Thoracic aorta (tissue), 2 donors: ENCODE measurements at regions not wholly inside any gene's neighbourhood (a gene's known extent, or its start where the extent isn't known, plus 50 kb on each side); places are given as distances from the start of the nearest gene placed in this dataset.

Source experiments
- ATAC-seq: fragments of 150-250 bp; one replicate; pipeline ENCODE4 v1.8.0; 2017; ENCODE audit warnings: low read depth; ENCODE audit not compliant: insufficient number of reproducible peaks, low FRiP score
- DNase-seq: peaks from one replicate; pipeline ENCODE4 v3.0.0-alpha.2; 2020; ENCODE audit warnings: low spot score
- H3K27ac ChIP-seq, 2 donors: fragments of 200-600 bp; sonication (generic); 1 replicate in 1 of 2; 2 replicates in 1 of 2; pipeline ENCODE4 v1.5.1; 2016; ENCODE audit warnings: mild to moderate bottlenecking in 2 of 2, moderate library complexity in 2 of 2
- H3K27me3 ChIP-seq: fragments of 200-600 bp; sonication (generic); replicated peaks from 2 replicates; pipeline ENCODE4 v1.6.0; 2016; ENCODE audit warnings: mild to moderate bottlenecking; ENCODE audit not compliant: insufficient read depth
- H3K36me3 ChIP-seq: fragments of 200-600 bp; sonication (generic); one replicate; pipeline ENCODE4 v1.5.1; 2016
- H3K4me1 ChIP-seq, 2 donors: fragments of 200-600 bp; sonication (generic); 1 replicate in 1 of 2; 2 replicates in 1 of 2; pipeline versions ENCODE4 v1.5.1 to v1.6.0; 2016; ENCODE audit warnings: low read depth in 2 of 2, mild to moderate bottlenecking in 1 of 2; ENCODE audit not compliant: control insufficient read depth in 1 of 2
- H3K4me3 ChIP-seq: fragments of 200-600 bp; sonication (generic); 2 replicates; pipeline ENCODE4 v1.5.1; 2016; ENCODE audit warnings: mild to moderate bottlenecking
- H3K9me3 ChIP-seq: fragments of 200-600 bp; sonication (generic); 2 replicates; pipeline ENCODE4 v1.5.1; 2016
- CTCF ChIP-seq: fragments of 200-600 bp; sonication (generic); IDR thresholded peaks from one replicate; pipeline ENCODE4 v1.5.1; 2019; ENCODE audit warnings: antibody characterized with exemption

- Histone ChIP-seq H3K27me3 (no peaks in the 10 kb centered on the region), H3K9me3 (no peaks in the 10 kb centered on the region), H3K36me3 (no peaks in the 10 kb centered on the region), H3K27ac (no peak overlapping the region), H3K4me1 (no peaks in the 10 kb centered on the region), H3K4me3 (no peak overlapping the region)
- ATAC-seq (no peak), DNase-seq (no peak)
- no peak for TF ChIP-seq CTCF
Measured at GRCh38 chr9:134514503-134514902, 127.1 kb upstream of the COL5A1 start.

- Histone ChIP-seq H3K36me3 (no peaks in the 10 kb centered on the region), H3K27me3 (no peaks in the 10 kb centered on the region), H3K9me3 (no peaks in the 10 kb centered on the region), H3K4me1 (no peaks in the 10 kb centered on the region), H3K27ac (no peak overlapping the region), H3K4me3 (no peak overlapping the region)
- no peak for DNase-seq
- no peak for TF ChIP-seq CTCF
- ATAC-seq = no peak
Measured at GRCh38 chr9:134515026-134515821, 126.4 kb upstream of the COL5A1 start.

GRCh38 chr9:134516464-134516863, 125.1 kb upstream of the COL5A1 start:
- no peak overlapping the region for H3K4me3 ChIP-seq
- H3K27ac ChIP-seq = no peak overlapping the region
- ATAC-seq (no peak), DNase-seq (no peak)
- no peaks in the 10 kb centered on the region for H3K36me3 ChIP-seq
- H3K9me3 ChIP-seq = no peaks in the 10 kb centered on the region
- H3K27me3 ChIP-seq = no peaks in the 10 kb centered on the region
- H3K4me1 ChIP-seq = no peaks in the 10 kb centered on the region
- TF ChIP-seq CTCF = no peak

- no peak for TF ChIP-seq CTCF
- H3K4me3 ChIP-seq = no peak overlapping the region
- no peaks in the 10 kb centered on the region for H3K4me1 ChIP-seq
- DNase-seq (no peak), ATAC-seq (no peak)
- no peaks in the 10 kb centered on the region for H3K36me3 ChIP-seq
- no peak overlapping the region for H3K27ac ChIP-seq
- H3K27me3 ChIP-seq = no peaks in the 10 kb centered on the region
- no peaks in the 10 kb centered on the region for H3K9me3 ChIP-seq
Measured at GRCh38 chr9:134517069-134517680, 124.4 kb upstream of the COL5A1 start.

GRCh38 chr9:134518004-134518606, 123.5 kb upstream of the COL5A1 start:
- no peaks in the 10 kb centered on the region for H3K4me1 ChIP-seq
- no peaks in the 10 kb centered on the region for H3K36me3 ChIP-seq
- no peaks in the 10 kb centered on the region for H3K9me3 ChIP-seq
- TF ChIP-seq CTCF = no peak
- no peak for DNase-seq
- no peak overlapping the region for H3K4me3 ChIP-seq
- no peak overlapping the region for H3K27ac ChIP-seq
- no peak for ATAC-seq
- H3K27me3 ChIP-seq = no peaks in the 10 kb centered on the region
